OCI-LY7 (cell line): ENCODE measurements at regions not wholly inside any gene's neighbourhood (a gene's known extent, or its start where the extent isn't known, plus 50 kb on each side); places are given as distances from the start of the nearest gene placed in this dataset.
A peak's percentile ranks its signal among the peaks of the same experiment; 100 is the strongest.

ENCODE experiments used
- CTCF ChIP-seq: fragments of 200-600 bp; sonication (generic); conservative IDR thresholded peaks from 2 replicates; pipeline ENCODE4 v1.5.1; 2014; ENCODE audit warnings: mild to moderate bottlenecking, antibody characterized with exemption, low read length, moderate library complexity, mixed read lengths
- EZH2phosphoT487 ChIP-seq: fragments of 200-600 bp; sonication (generic); IDR thresholded peaks from 2 replicates; pipeline ENCODE4 v1.6.1; 2018; ENCODE audit warnings: low read depth, borderline replicate concordance, mild to moderate bottlenecking, mixed run types, antibody characterized with exemption, low read length, moderate library complexity, mixed read lengths

GRCh38 chr6:165848086-165848426 lies 185.0 kb upstream of the PDE10A start:
- no peak for TF ChIP-seq EZH2phosphoT487
- peak; percentile 56; the same call in 1 of the 2 replicates for TF ChIP-seq CTCF
